Parathyroid adenoma (tissue), 2 donors: ENCODE measurements at regions not wholly inside any gene's neighbourhood (a gene's known extent, or its start where the extent isn't known, plus 50 kb on each side); places are given as distances from the start of the nearest gene placed in this dataset.

Experiments used
- H2AFZ ChIP-seq: fragments of 300-600 bp; sonication (generic); one replicate; pipeline ENCODE4 v1.7.0; 2017; ENCODE audit warnings: antibody characterized with exemption, mild to moderate bottlenecking
- H3K27ac ChIP-seq: fragments of 300-600 bp; sonication (generic); one replicate; pipeline ENCODE4 v1.7.0; 2017
- H3K27me3 ChIP-seq: fragments of 300-600 bp; sonication (generic); one replicate; pipeline ENCODE4 v1.7.0; 2017; ENCODE audit warnings: low read length; ENCODE audit not compliant: control insufficient read depth, insufficient read depth
- H3K36me3 ChIP-seq: fragments of 300-600 bp; sonication (generic); one replicate; pipeline ENCODE4 v1.7.0; 2017; ENCODE audit warnings: low read length; ENCODE audit not compliant: control insufficient read depth, insufficient read depth
- H3K4me1 ChIP-seq: fragments of 300-600 bp; sonication (generic); one replicate; pipeline ENCODE4 v1.7.0; 2017; ENCODE audit warnings: control low read depth
- H3K4me2 ChIP-seq: fragments of 300-600 bp; sonication (generic); one replicate; pipeline ENCODE4 v1.7.0; 2017; ENCODE audit warnings: low read length
- H3K4me3 ChIP-seq: fragments of 300-600 bp; sonication (generic); one replicate; pipeline ENCODE4 v1.7.0; 2017; ENCODE audit warnings: low read depth, low read length
- H3K79me2 ChIP-seq: fragments of 300-600 bp; sonication (generic); one replicate; pipeline ENCODE4 v1.7.0; 2017; ENCODE audit warnings: control low read depth
- H3K9ac ChIP-seq: fragments of 300-600 bp; sonication (generic); one replicate; pipeline ENCODE4 v1.7.0; 2017; ENCODE audit warnings: mild to moderate bottlenecking
- H3K9me3 ChIP-seq: fragments of 300-600 bp; sonication (generic); one replicate; pipeline ENCODE4 v1.7.0; 2017; ENCODE audit warnings: low read length; ENCODE audit not compliant: control insufficient read depth
- CTCF ChIP-seq: fragments of 300-600 bp; sonication (generic); IDR thresholded peaks from one replicate; pipeline ENCODE4 v1.7.0; 2017; ENCODE audit warnings: antibody characterized with exemption, mild to moderate bottlenecking
- donor health status: primary hyperparathyroidism.

- Histone ChIP-seq H3K9ac (no peak overlapping the region), H2AFZ (no peak overlapping the region), H3K27me3 (no peaks in the 10 kb centered on the region), H3K27ac (no peak overlapping the region), H3K79me2 (no peaks in the 10 kb centered on the region), H3K4me1 (no peaks in the 10 kb centered on the region), H3K4me2 (no peak overlapping the region), H3K9me3 (no peaks in the 10 kb centered on the region), H3K36me3 (no peaks in the 10 kb centered on the region), H3K4me3 (no peak overlapping the region)
- TF ChIP-seq CTCF: no peak
Observed at GRCh38 chr3:102332205-102332604, 102.6 kb upstream of the ZPLD1 start.

GRCh38 chr3:102332934-102333333, 101.9 kb upstream of the ZPLD1 start:
- H3K4me3 ChIP-seq: no peak overlapping the region
- no peaks in the 10 kb centered on the region for H3K4me1 ChIP-seq
- no peaks in the 10 kb centered on the region for H3K36me3 ChIP-seq
- H3K27me3 ChIP-seq: no peaks in the 10 kb centered on the region
- H3K9me3 ChIP-seq: no peaks in the 10 kb centered on the region
- H3K9ac ChIP-seq: no peak overlapping the region
- H3K27ac ChIP-seq: no peak overlapping the region
- TF ChIP-seq CTCF: no peak
- no peak overlapping the region for H2AFZ ChIP-seq
- H3K79me2 ChIP-seq: no peaks in the 10 kb centered on the region
- no peak overlapping the region for H3K4me2 ChIP-seq

DNA sequence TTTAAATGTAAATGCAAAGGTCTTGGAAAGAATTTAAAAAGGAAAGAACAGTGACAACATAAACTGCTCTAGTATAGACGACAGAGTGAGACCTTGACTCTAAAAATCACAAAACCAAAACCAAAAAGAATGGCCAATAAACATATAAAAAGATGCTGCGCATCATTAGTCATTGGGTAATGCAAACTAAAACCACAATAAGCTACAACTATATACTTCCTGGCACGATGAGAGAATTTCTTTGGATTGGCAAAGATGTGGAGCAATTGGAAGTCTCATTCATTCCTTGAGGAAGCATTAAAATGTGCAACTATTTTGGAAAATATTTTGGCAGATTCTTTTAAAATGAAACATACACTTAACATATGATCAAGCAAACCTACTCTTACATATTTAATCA, 98.7 kb upstream of the ZPLD1 start:
- Histone ChIP-seq H3K36me3 (no peaks in the 10 kb centered on the region), H3K79me2 (no peaks in the 10 kb centered on the region), H3K4me2 (no peak overlapping the region), H3K4me3 (no peak overlapping the region), H3K27me3 (no peaks in the 10 kb centered on the region), H2AFZ (no peak overlapping the region), H3K9me3 (no peaks in the 10 kb centered on the region), H3K4me1 (no peaks in the 10 kb centered on the region), H3K27ac (no peak overlapping the region), H3K9ac (no peak overlapping the region)
- TF ChIP-seq CTCF: no peak

DNA sequence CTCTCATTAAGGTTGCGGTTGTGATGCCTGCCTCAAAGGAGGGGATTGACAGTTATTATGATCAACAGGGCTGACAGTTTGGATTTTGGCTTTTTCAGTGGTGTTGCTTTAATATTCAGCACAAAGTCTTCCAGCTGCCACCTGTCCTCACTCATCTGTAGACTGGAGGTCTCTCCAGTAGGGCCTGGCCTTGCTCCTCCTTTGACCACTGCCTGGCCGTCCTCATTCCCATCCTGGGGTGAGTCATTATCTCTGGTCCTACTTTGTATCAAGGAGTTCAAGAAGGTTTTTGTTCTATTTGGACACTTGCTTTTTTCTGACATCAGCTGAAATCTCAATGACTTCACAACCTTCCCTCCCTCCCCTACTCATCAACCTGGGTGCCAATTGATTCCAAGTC, 95.1 kb upstream of the ZPLD1 start:
- no peak overlapping the region for H3K4me2 ChIP-seq
- H3K27me3 ChIP-seq: no peaks in the 10 kb centered on the region
- no peak overlapping the region for H3K9ac ChIP-seq
- H3K4me3 ChIP-seq: no peak overlapping the region
- H3K9me3 ChIP-seq: no peaks in the 10 kb centered on the region
- no peak overlapping the region for H2AFZ ChIP-seq
- H3K79me2 ChIP-seq: no peaks in the 10 kb centered on the region
- H3K27ac ChIP-seq: no peak overlapping the region
- no peaks in the 10 kb centered on the region for H3K4me1 ChIP-seq
- no peak for TF ChIP-seq CTCF
- H3K36me3 ChIP-seq: no peaks in the 10 kb centered on the region

DNA sequence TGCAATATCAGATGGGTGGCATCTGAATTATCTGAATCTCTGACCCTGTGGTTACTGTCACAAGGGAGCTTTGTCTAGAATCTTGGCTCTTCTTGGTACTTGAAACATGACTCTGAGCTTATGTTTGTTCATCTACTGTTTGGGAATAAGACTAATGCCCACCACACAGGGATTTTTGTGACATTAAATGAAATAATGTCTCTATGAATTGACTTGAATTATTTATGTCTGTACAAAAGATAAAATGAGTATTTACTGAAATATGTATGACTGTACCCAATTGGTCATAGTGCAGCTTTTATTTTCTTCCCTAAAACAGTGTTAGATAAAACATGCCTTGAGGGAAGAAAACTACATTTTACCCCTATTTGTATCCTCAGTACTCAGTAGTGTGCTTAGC, 87.9 kb upstream of the ZPLD1 start:
- Histone ChIP-seq H3K4me1 (no peaks in the 10 kb centered on the region), H3K27me3 (no peaks in the 10 kb centered on the region), H3K36me3 (no peaks in the 10 kb centered on the region), H3K79me2 (no peaks in the 10 kb centered on the region), H3K9me3 (no peaks in the 10 kb centered on the region), H3K4me2 (no peak overlapping the region), H3K9ac (no peak overlapping the region), H2AFZ (no peak overlapping the region), H3K27ac (no peak overlapping the region), H3K4me3 (no peak overlapping the region)
- no peak for TF ChIP-seq CTCF
